IMR-90 (cell line): ENCODE measurements at regions not wholly inside any gene's neighbourhood (a gene's known extent, or its start where the extent isn't known, plus 50 kb on each side); places are given as distances from the start of the nearest gene placed in this dataset.

Experiments
- ATAC-seq: fragments of 200-7000 bp; cut with Tn5 transposase; 2 replicates; pipeline ENCODE4 v1.9.1; 2020; ENCODE audit warnings: low read depth, mild to moderate bottlenecking, moderate library complexity
- BruUV-seq: library from RNA; stranded (reverse); fragments of 400-500 nt; replicated peaks from 2 replicates; lab custom pipeline; 2021; lab: Mats Ljungman, UMichigan
- CTCF ChIA-PET: fragments of 300-600 bp; formaldehyde crosslinking; extraction: SDS; loops from one replicate; lab custom pipeline; 2021; ENCODE audit warnings: antibody characterized with exemption; lab: Yijun Ruan, JAX
- POLR2A ChIA-PET: fragments of 300-600 bp; sonication (Branson Sonifier 250); formaldehyde crosslinking; loops from one replicate; lab custom pipeline; 2022; ENCODE audit warnings: antibody characterized with exemption; ENCODE audit not compliant: unreplicated experiment; lab: Charles Lee
- DNase-seq: peaks from one replicate; pipeline ENCODE4 v3.0.0; 2013
- H2AFZ ChIP-seq: replicated peaks from 2 replicates; pipeline ENCODE3; 2013; ENCODE audit warnings: low read length, mild to moderate bottlenecking; ENCODE audit not compliant: poor library complexity
- H2AK5ac ChIP-seq: 2 replicates; pipeline ENCODE4 v1.6.1; 2013; ENCODE audit warnings: low read depth, low read length, inconsistent platforms
- H2AK9ac ChIP-seq: replicated peaks from 2 replicates; pipeline ENCODE3; 2013; ENCODE audit warnings: mild to moderate bottlenecking, low read depth, low read length, moderate library complexity; ENCODE audit not compliant: poor library complexity
- H2BK120ac ChIP-seq: 2 replicates; pipeline ENCODE4 v1.6.1; 2013; ENCODE audit warnings: low read depth, low read length, inconsistent platforms
- H2BK15ac ChIP-seq: 3 replicates; pipeline ENCODE4 v1.6.1; 2013; ENCODE audit warnings: low read depth, low read length, inconsistent platforms
- H2BK20ac ChIP-seq: 2 replicates; pipeline ENCODE4 v1.6.1; 2013; ENCODE audit warnings: low read depth, mild to moderate bottlenecking, inconsistent platforms, low read length, moderate library complexity
- H2BK5ac ChIP-seq: 2 replicates; pipeline ENCODE4 v1.6.1; 2013; ENCODE audit warnings: mild to moderate bottlenecking, low read depth, low read length, inconsistent platforms; ENCODE audit not compliant: poor library complexity, severe bottlenecking
- H3K14ac ChIP-seq: replicated peaks from 2 replicates; pipeline ENCODE4 v1.6.1; 2013; ENCODE audit warnings: low read depth, low read length, inconsistent platforms
- H3K18ac ChIP-seq: 2 replicates; pipeline ENCODE4 v1.6.1; 2013; ENCODE audit warnings: low read depth, low read length, control low read depth
- H3K23ac ChIP-seq: 2 replicates; pipeline ENCODE4 v1.6.1; 2013; ENCODE audit warnings: low read depth, low read length, inconsistent platforms
- H3K27ac ChIP-seq: 2 replicates; pipeline ENCODE4 v1.5.1; 2013; ENCODE audit warnings: mild to moderate bottlenecking, control low read depth, low read length; ENCODE audit not compliant: insufficient read depth
- H3K27me3 ChIP-seq: 2 replicates; pipeline ENCODE4 v1.6.1; 2013; ENCODE audit warnings: low read length; ENCODE audit not compliant: control insufficient read depth, insufficient read depth
- H3K36me3 ChIP-seq: 2 replicates; pipeline ENCODE4 v1.6.1; 2013; ENCODE audit warnings: low read length, mixed read lengths; ENCODE audit not compliant: control insufficient read depth, insufficient read depth
- H3K4ac ChIP-seq: 2 replicates; pipeline ENCODE4 v1.6.1; 2013; ENCODE audit warnings: low read depth, low read length, inconsistent platforms
- H3K4me1 ChIP-seq: 2 replicates; pipeline ENCODE4 v1.6.1; 2013; ENCODE audit warnings: low read length, mixed read lengths; ENCODE audit not compliant: control insufficient read depth, insufficient read depth
- H3K4me2 ChIP-seq: 2 replicates; pipeline ENCODE4 v1.6.1; 2013; ENCODE audit warnings: low read depth, mild to moderate bottlenecking, control low read depth, low read length, moderate library complexity
- H3K4me3 ChIP-seq: 2 replicates; pipeline ENCODE4 v1.5.1; 2013; ENCODE audit warnings: low read depth, mild to moderate bottlenecking, control low read depth, low read length, moderate library complexity; ENCODE audit not compliant: insufficient read depth
- H3K56ac ChIP-seq: 2 replicates; pipeline ENCODE4 v1.6.1; 2013; ENCODE audit warnings: low read length, inconsistent platforms; ENCODE audit not compliant: insufficient read depth; ENCODE audit errors: extremely low read depth
- H3K79me1 ChIP-seq, 2 experiments: 2 replicates each; pipeline ENCODE4 v1.6.1; 2013; ENCODE audit warnings: low read length in 2 of 2, inconsistent platforms in 1 of 2, low read depth in 1 of 2
- H3K9ac ChIP-seq: 2 replicates; pipeline ENCODE4 v1.6.1; 2013; ENCODE audit warnings: low read depth, low read length, control low read depth
- H3K9me1 ChIP-seq: 2 replicates; pipeline ENCODE4 v1.6.1; 2013; ENCODE audit warnings: low read length, inconsistent platforms; ENCODE audit not compliant: insufficient read depth
- H3K9me3 ChIP-seq: 2 replicates; pipeline ENCODE4 v1.6.1; 2013; ENCODE audit warnings: low read length; ENCODE audit not compliant: control insufficient read depth, insufficient read depth
- H4K20me1 ChIP-seq: 2 replicates; pipeline ENCODE4 v1.6.1; 2013; ENCODE audit warnings: low read length, inconsistent platforms; ENCODE audit not compliant: insufficient read depth
- H4K5ac ChIP-seq: 2 replicates; pipeline ENCODE4 v1.6.1; 2013; ENCODE audit warnings: mild to moderate bottlenecking, low read depth, low read length, control low read depth
- H4K8ac ChIP-seq, 2 experiments: 2 replicates each; pipeline ENCODE4 v1.6.1; 2013; ENCODE audit warnings: low read depth in 2 of 2, low read length in 2 of 2, control low read depth in 1 of 2, inconsistent platforms in 1 of 2
- H4K91ac ChIP-seq: 2 replicates; pipeline ENCODE4 v1.6.1; 2013; ENCODE audit warnings: low read depth, low read length, inconsistent platforms; ENCODE audit not compliant: insufficient read depth
- BHLHE40 ChIP-seq: fragments of 150-350 bp; IDR thresholded peaks from 2 replicates; pipeline ENCODE4 v1.6.1; 2016; ENCODE audit warnings: mild to moderate bottlenecking, low read depth, low read length
- CHD1 ChIP-seq: IDR thresholded peaks from 2 replicates; pipeline ENCODE4 v1.6.1; 2012; ENCODE audit warnings: low read depth, low read length, improper control_type of control experiment
- CTCF ChIP-seq: conservative IDR thresholded peaks from 2 replicates; pipeline ENCODE4 v1.5.1; 2012; ENCODE audit warnings: mild to moderate bottlenecking, low read depth, low read length, improper control_type of control experiment
- FOS ChIP-seq: fragments of 150-350 bp; IDR thresholded peaks from 2 replicates; pipeline ENCODE4 v1.6.1; 2016; ENCODE audit warnings: low read depth, low read length
- MAZ ChIP-seq: IDR thresholded peaks from 2 replicates; pipeline ENCODE4 v1.6.1; 2012; ENCODE audit warnings: low read depth, mild to moderate bottlenecking, low read length, improper control_type of control experiment, moderate library complexity, borderline replicate concordance
- NFE2L2 ChIP-seq: fragments of 150-350 bp; IDR thresholded peaks from 2 replicates; pipeline ENCODE4 v1.6.1; 2016; ENCODE audit warnings: low read depth, mild to moderate bottlenecking, low read length
- POLR2A ChIP-seq: IDR thresholded peaks from 2 replicates; pipeline ENCODE4 v1.6.1; 2012; ENCODE audit warnings: mild to moderate bottlenecking, low read depth, low read length
- RFX5 ChIP-seq: IDR thresholded peaks from 2 replicates; pipeline ENCODE4 v1.8.0; 2012; ENCODE audit warnings: low read depth, mild to moderate bottlenecking, low read length, moderate library complexity
- SMC3 ChIP-seq: fragments of 150-350 bp; IDR thresholded peaks from 2 replicates; pipeline ENCODE4 v1.6.1; 2016; ENCODE audit warnings: low read depth, mild to moderate bottlenecking, antibody characterized with exemption, low read length, moderate library complexity
- USF2 ChIP-seq: fragments of 150-350 bp; IDR thresholded peaks from 2 replicates; pipeline ENCODE4 v1.6.1; 2017; ENCODE audit warnings: mild to moderate bottlenecking, antibody characterized with exemption, low read length, low read depth
- WGBS, 2 experiments: methylation state at CpG; one replicate each; pipeline versions ENCODE4 v1.1.5 to v1.1.7; 2013; ENCODE audit warnings: missing lambda C conversion rate in 2 of 2; ENCODE audit not compliant: insufficient read length in 1 of 2; ENCODE audit errors: extremely low coverage in 2 of 2; 5-methylcytosine and 5-hydroxymethylcytosine counted together
- dilution Hi-C: fragments of 300-500 bp; cut with HindIII; formaldehyde crosslinking; loops from one replicate; pipeline ENCODE4 v1.14.3; 2018; ENCODE audit warnings: low sequenced_read_pairs; ENCODE audit not compliant: unreplicated experiment
- in situ Hi-C: fragments of 300-500 bp; cut with MboI; formaldehyde crosslinking; loops from 3 replicates; pipeline ENCODE4 v1.14.3; 2019; ENCODE audit warnings: low sequenced_read_pairs, inconsistent platforms, mixed read lengths
- intact Hi-C: fragments of 100-400 bp; cut with micrococcal nuclease; formaldehyde crosslinking; loops from 2 replicates; pipeline ENCODE4 v1.10.0; 2022

GRCh38 chr2:5094192-5094591 lies 598.0 kb upstream of the SOX11 start:
- in situ Hi-C loops (no loop called here), intact Hi-C loops (no loop called here), dilution Hi-C loops (no loop called here)
- DNase-seq, result no peak
- H4K20me1 ChIP-seq, result no peaks in the 10 kb centered on the region
- ChIA-PET CTCF (no interaction called here), POLR2A (no interaction called here)
- no peaks in the 10 kb centered on the region for H3K27me3 ChIP-seq
- H2BK20ac ChIP-seq, result no peak overlapping the region
- peaks cover 18% of the 10 kb centered on the region for H3K9me3 ChIP-seq
- no peak overlapping the region for H3K27ac ChIP-seq
- H3K4ac ChIP-seq, result no peak overlapping the region
- no peak overlapping the region for H2AFZ ChIP-seq
- no peak overlapping the region for H3K4me3 ChIP-seq
- H4K91ac ChIP-seq, result no peak overlapping the region
- no peak overlapping the region for H2AK5ac ChIP-seq
- no peak overlapping the region for H3K4me2 ChIP-seq
- H3K9me1 ChIP-seq, result no peaks in the 10 kb centered on the region
- no peak overlapping the region for H2BK15ac ChIP-seq
- no peak overlapping the region for H2AK9ac ChIP-seq
- no peaks in the 10 kb centered on the region for H3K36me3 ChIP-seq
- WGBS, 2 experiments, result 100% methylated on average over 1 of the region's 5 CpGs; no CpG with 5 or more reads in 1 of the 2 experiments
- H4K5ac ChIP-seq, result no peak overlapping the region
- H3K79me1 ChIP-seq, result no peaks in the 10 kb centered on the region
- no peak overlapping the region for H3K18ac ChIP-seq
- no peak overlapping the region for H2BK5ac ChIP-seq
- ATAC-seq, result no peak
- no peak overlapping the region for H4K8ac ChIP-seq
- no peaks in the 10 kb centered on the region for H3K4me1 ChIP-seq
- no peak overlapping the region for H3K56ac ChIP-seq
- no peak overlapping the region for H3K9ac ChIP-seq
- H3K23ac ChIP-seq, result no peak overlapping the region
- no TSS peak for BruUV-seq
- no peak overlapping the region for H3K14ac ChIP-seq
- no peak for TF ChIP-seq NFE2L2
- TF ChIP-seq SMC3, result no peak
- TF ChIP-seq CHD1, result no peak
- TF ChIP-seq RFX5, result no peak
- no peak for TF ChIP-seq POLR2A
- no peak for TF ChIP-seq BHLHE40
- no peak for TF ChIP-seq FOS
- no peak for TF ChIP-seq USF2
- no peak for TF ChIP-seq CTCF
- TF ChIP-seq MAZ, result no peak
- no peak overlapping the region for H2BK120ac ChIP-seq
